Psoas muscle (tissue), 7 donors: ENCODE measurements at regions not wholly inside any gene's neighbourhood (a gene's known extent, or its start where the extent isn't known, plus 50 kb on each side); places are given as distances from the start of the nearest gene placed in this dataset.

Experiments used
- ATAC-seq, 4 donors: fragments of 200-7000 bp; cut with Tn5 transposase; one replicate each; pipeline ENCODE4 v1.9.1; 2020; ENCODE audit warnings: moderate library complexity in 3 of 4, mild to moderate bottlenecking in 2 of 4
- DNase-seq, 2 donors: peaks; one replicate each; pipeline ENCODE4 v3.0.0-alpha.2; 2020
- H3K27ac ChIP-seq: fragments of 200-600 bp; one replicate; pipeline ENCODE4 v1.8.0; 2022
- H3K27me3 ChIP-seq, 3 donors: fragments of 200-600 bp in 1 of 3; one replicate each; pipeline versions ENCODE4 v1.6.1 to v1.8.0; 2013 to 2022; ENCODE audit warnings: low read length in 2 of 3, mild to moderate bottlenecking in 2 of 3, moderate library complexity in 1 of 3; ENCODE audit not compliant: insufficient read depth in 3 of 3
- H3K36me3 ChIP-seq, 2 donors: fragments of 200-600 bp in 1 of 2; one replicate each; pipeline versions ENCODE4 v1.6.1 to v1.8.0; 2013 to 2022; ENCODE audit warnings: low read depth in 1 of 2, mild to moderate bottlenecking in 1 of 2, moderate library complexity in 1 of 2; ENCODE audit not compliant: insufficient read depth in 1 of 2
- H3K4me1 ChIP-seq: fragments of 200-600 bp; one replicate; pipeline ENCODE4 v1.8.0; 2022
- H3K4me3 ChIP-seq: fragments of 200-600 bp; one replicate; pipeline ENCODE4 v1.8.0; 2022; ENCODE audit warnings: mild to moderate bottlenecking
- H3K9me3 ChIP-seq: fragments of 200-600 bp; one replicate; pipeline ENCODE4 v1.8.0; 2022
- CTCF ChIP-seq: fragments of 200-600 bp; IDR thresholded peaks from one replicate; pipeline ENCODE4 v1.8.0; 2022; ENCODE audit warnings: antibody characterized with exemption
- WGBS, 3 donors: extraction: QIAGEN DNeasy Blood & Tissue Kit; methylation state at CpG; one replicate each; pipeline versions ENCODE4 v1.1.6 to v1.1.7; 2013; 5-methylcytosine and 5-hydroxymethylcytosine counted together
- intact Hi-C, 2 donors: fragments of 100-400 bp; cut with DNase I; formaldehyde crosslinking; loops; one replicate each; pipeline versions ENCODE4 v1.11.0 to v1.14.2; 2022
- donor health status: healthy with polysubstance abuse.
- donor health status: DM: no; HTN: no; CAD: no; lungs with moderate emphysema.
- donor health status: Bipolar disorder and iron deficiency.
- donor health status: healthy.
- donor health status: DM: yes; HTN: yes; CAD: no.
- donor health status: DM: no; HTN: no; CAD: no.
- donor health status: DM: yes; HTN: yes; CAD: no.

- Histone ChIP-seq H3K4me3 (no peak overlapping the region), H3K36me3 (no peaks in the 10 kb centered on the region), H3K27ac (no peak overlapping the region), H3K9me3 (no peaks in the 10 kb centered on the region), H3K4me1 (no peaks in the 10 kb centered on the region), H3K27me3 (peaks cover 0 to 18% (median 2%) of the 10 kb centered on the region in 3 donors)
- no peak for DNase-seq
- intact Hi-C loops, result loop anchor here in 1 of 2 donors (10.0 kb wide), 1 partner anchor 573 kb away; no protein-coding TSS in a partner anchor
- no peak for TF ChIP-seq CTCF
- 10 to 23% (median 19%) methylated on average over 8 of the region's 8 CpGs for WGBS, 3 donors
- ATAC-seq, result peak in 1 of 4 donors; percentile 40
Measured at GRCh38 chr1:29801561-29801973, 565.2 kb downstream of the PTPRU start.

DNA sequence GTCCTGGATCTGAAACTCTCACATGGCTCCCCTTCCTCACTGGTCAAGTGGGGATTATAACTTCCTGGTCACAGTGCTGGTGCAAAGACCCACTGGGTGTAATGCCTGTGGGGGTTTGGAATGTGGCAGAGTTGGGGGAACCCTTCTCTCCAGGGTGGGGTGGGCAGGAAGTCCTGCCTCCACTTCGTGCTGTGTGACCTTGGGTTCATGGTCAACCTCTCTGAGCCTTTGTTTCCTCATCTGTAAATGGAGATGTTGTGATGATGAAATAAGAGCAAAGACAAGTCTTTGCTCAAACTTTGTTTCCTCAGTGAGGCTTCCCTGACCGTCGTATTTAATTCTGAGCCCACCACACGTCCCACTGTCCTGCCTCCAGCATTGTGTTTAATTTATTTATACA is 564.7 kb downstream of the PTPRU start:
- no peak for ATAC-seq

DNA sequence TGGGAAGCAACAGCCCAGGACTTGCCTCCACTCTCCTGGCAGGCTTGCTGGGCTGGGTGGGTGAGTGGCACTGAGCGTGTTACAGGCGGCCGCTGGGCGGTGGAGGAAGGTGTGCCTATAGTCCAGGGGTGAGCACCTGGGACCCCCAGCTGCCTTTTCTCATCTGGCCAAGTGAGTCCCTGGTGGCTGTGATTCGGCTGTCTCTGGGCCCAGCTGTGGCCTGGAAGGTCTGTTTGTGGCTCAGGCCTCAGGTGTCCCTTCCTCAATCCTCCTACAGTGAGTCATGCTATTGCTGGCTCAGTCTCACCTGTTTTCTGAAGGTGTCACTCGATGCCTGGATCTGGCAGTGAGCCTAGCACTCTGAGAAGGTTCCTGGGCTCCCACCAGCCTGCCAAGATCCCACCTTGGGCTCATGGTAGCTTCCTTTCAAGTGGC is 564.2 kb downstream of the PTPRU start:
- no peaks in the 10 kb centered on the region for H3K9me3 ChIP-seq
- ATAC-seq, result no peak
- H3K4me1 ChIP-seq, result no peaks in the 10 kb centered on the region
- no peaks in the 10 kb centered on the region for H3K36me3 ChIP-seq
- H3K27me3 ChIP-seq, result peaks cover 0 to 18% (median 2%) of the 10 kb centered on the region in 3 donors
- H3K27ac ChIP-seq, result no peak overlapping the region
- H3K4me3 ChIP-seq, result no peak overlapping the region
- intact Hi-C loops, result loop anchor here in 1 of 2 donors (10.0 kb wide), 1 partner anchor 574 kb away; no protein-coding TSS in a partner anchor
- DNase-seq, result no peak
- WGBS, 3 donors, result 88 to 93% (median 89%) methylated on average over 6 of the region's 6 CpGs
- no peak for TF ChIP-seq CTCF

More for the DNA sequence above, 564.7 kb downstream of the PTPRU start:
- Histone ChIP-seq H3K4me1 (no peaks in the 10 kb centered on the region), H3K27ac (no peak overlapping the region), H3K9me3 (no peaks in the 10 kb centered on the region), H3K36me3 (no peaks in the 10 kb centered on the region), H3K27me3 (peaks cover 0 to 18% (median 2%) of the 10 kb centered on the region in 3 donors), H3K4me3 (no peak overlapping the region)
- TF ChIP-seq CTCF, result no peak
- 89 to 93% (median 91%) methylated on average over 4 of the region's 4 CpGs for WGBS, 3 donors
- DNase-seq, result no peak
- intact Hi-C loops, result loop anchor here in 1 of 2 donors (10.0 kb wide), 1 partner anchor 574 kb away; no protein-coding TSS in a partner anchor

DNA sequence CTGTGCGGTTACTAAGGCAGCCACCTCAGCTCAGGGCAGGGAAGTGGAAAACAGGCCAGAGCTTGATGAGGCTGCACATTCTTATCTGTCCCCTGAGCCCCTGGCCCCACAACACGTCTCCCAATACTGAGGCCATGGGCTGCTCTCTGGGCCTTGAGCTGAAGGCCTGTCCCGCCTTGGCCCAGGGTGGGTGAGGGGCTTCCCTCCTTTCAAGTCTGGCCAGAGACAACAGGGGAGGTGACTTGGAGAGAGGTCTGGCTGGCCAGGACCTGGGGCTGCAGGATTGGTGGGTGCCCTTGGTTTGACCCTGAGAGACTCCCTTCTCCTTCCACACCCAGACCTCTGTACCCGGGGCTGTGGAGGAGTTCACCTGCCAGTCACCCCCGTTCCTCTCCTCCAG is 563.8 kb downstream of the PTPRU start:
- no peaks in the 10 kb centered on the region for H3K36me3 ChIP-seq
- H3K4me1 ChIP-seq, result no peaks in the 10 kb centered on the region
- H3K4me3 ChIP-seq, result no peak overlapping the region
- no peak for TF ChIP-seq CTCF
- no peak overlapping the region for H3K27ac ChIP-seq
- ATAC-seq, result no peak
- no peak for DNase-seq
- 85 to 91% (median 85%) methylated on average over 5 of the region's 5 CpGs for WGBS, 3 donors
- no peaks in the 10 kb centered on the region for H3K9me3 ChIP-seq
- H3K27me3 ChIP-seq, result peaks cover 0 to 18% (median 2%) of the 10 kb centered on the region in 3 donors
- intact Hi-C loops, result loop anchor here in 1 of 2 donors (10.0 kb wide), 1 partner anchor 575 kb away; no protein-coding TSS in a partner anchor
